ENCODE measurements at regions not wholly inside any gene's neighbourhood (a gene's known extent, or its start where the extent isn't known, plus 50 kb on each side); places are given as distances from the start of the nearest gene placed in this dataset.

GRCh38 chr2:189386741-189387140 is 54.5 kb upstream of the WDR75 start:
- Histone ChIP-seq H3K27me3 (ENCODE audit: control insufficient read depth, insufficient read depth, low read length) (no peaks in the 10 kb centered on the region), H3K36me3 (ENCODE audit: control insufficient read depth, insufficient read depth, low read length) (no peaks in the 10 kb centered on the region), H3K4me3 (ENCODE audit: low read length) (no peak overlapping the region), H3K9me3 (replicated peaks; ENCODE audit: control insufficient read depth, low read depth, low read length) (no peaks in the 10 kb centered on the region), H3K27ac (ENCODE audit: low read length) (no peak overlapping the region), H3K4me1 (ENCODE audit: control insufficient read depth, insufficient read depth, low read length) (no peaks in the 10 kb centered on the region)
- WGBS (ENCODE audit: insufficient coverage): no CpG with 5 or more reads among the region's 3 CpGs
- DNase-seq: no peak

GRCh38 chr2:189391201-189391600 is 50.1 kb upstream of the WDR75 start:
- no CpG with 5 or more reads among the region's 3 CpGs for WGBS (ENCODE audit: insufficient coverage)
- H3K27ac ChIP-seq (ENCODE audit: low read length): no peak overlapping the region
- no peaks in the 10 kb centered on the region for H3K27me3 ChIP-seq (ENCODE audit: control insufficient read depth, insufficient read depth, low read length)
- DNase-seq: no peak
- no peak overlapping the region for H3K4me3 ChIP-seq (ENCODE audit: low read length)
- H3K36me3 ChIP-seq (ENCODE audit: control insufficient read depth, insufficient read depth, low read length): no peaks in the 10 kb centered on the region
- no peaks in the 10 kb centered on the region for H3K9me3 ChIP-seq (replicated peaks; ENCODE audit: control insufficient read depth, low read depth, low read length)
- H3K4me1 ChIP-seq (ENCODE audit: control insufficient read depth, insufficient read depth, low read length): no peaks in the 10 kb centered on the region
